HEK293T (cell line): ENCODE measurements at regions not wholly inside any gene's neighbourhood (a gene's known extent, or its start where the extent isn't known, plus 50 kb on each side); places are given as distances from the start of the nearest gene placed in this dataset.

ENCODE experiments used
- CTBP1 ChIP-seq: fragments of 450-650 bp; IDR thresholded peaks from 2 replicates; pipeline ENCODE4 v1.6.1; 2016; ENCODE audit warnings: borderline replicate concordance
- FOXK2 ChIP-seq: fragments of 450-650 bp; IDR thresholded peaks from 2 replicates; pipeline ENCODE4 v1.6.1; 2016; ENCODE audit warnings: mild to moderate bottlenecking
- FOXM1 ChIP-seq: fragments of 450-650 bp; IDR thresholded peaks from 2 replicates; pipeline ENCODE4 v1.6.1; 2017; ENCODE audit warnings: mild to moderate bottlenecking, borderline replicate concordance
- L3MBTL2 ChIP-seq: fragments of 450-650 bp; conservative IDR thresholded peaks from 2 replicates; pipeline ENCODE4 v1.6.1; 2016; ENCODE audit warnings: mild to moderate bottlenecking
- NFRKB ChIP-seq: fragments of 450-650 bp; IDR thresholded peaks from 2 replicates; pipeline ENCODE4 v1.6.1; 2016; ENCODE audit warnings: mild to moderate bottlenecking, moderate library complexity
- SUZ12 ChIP-seq: fragments of 450-650 bp; IDR thresholded peaks from 2 replicates; pipeline ENCODE4 v1.6.1; 2016; ENCODE audit warnings: mild to moderate bottlenecking
- TARDBP ChIP-seq: fragments of 450-650 bp; IDR thresholded peaks from 2 replicates; pipeline ENCODE4 v1.6.1; 2016

- TF ChIP-seq NFRKB (no peak), L3MBTL2 (no peak), TARDBP (no peak), FOXM1 (no peak), SUZ12 (no peak), CTBP1 (no peak), FOXK2 (no peak)
Measured at GRCh38 chr5:74454263-74455030, 186.1 kb downstream of the ENC1 start.
